ENCODE measurements at regions not wholly inside any gene's neighbourhood (a gene's known extent, or its start where the extent isn't known, plus 50 kb on each side); places are given as distances from the start of the nearest gene placed in this dataset.

- DNase-seq = peak; percentile 11 to 62
These were observed 1036.4 kb downstream of the PCDH18 start for GRCh38 chr4:136495851-136496250.

- DNase-seq = peak; percentile 72 to 75
These were observed 1037.2 kb downstream of the PCDH18 start for GRCh38 chr4:136495076-136495475.

GRCh38 chr4:136489101-136489500 lies 1043.2 kb downstream of the PCDH18 start:
- DNase-seq = no peak

DNA sequence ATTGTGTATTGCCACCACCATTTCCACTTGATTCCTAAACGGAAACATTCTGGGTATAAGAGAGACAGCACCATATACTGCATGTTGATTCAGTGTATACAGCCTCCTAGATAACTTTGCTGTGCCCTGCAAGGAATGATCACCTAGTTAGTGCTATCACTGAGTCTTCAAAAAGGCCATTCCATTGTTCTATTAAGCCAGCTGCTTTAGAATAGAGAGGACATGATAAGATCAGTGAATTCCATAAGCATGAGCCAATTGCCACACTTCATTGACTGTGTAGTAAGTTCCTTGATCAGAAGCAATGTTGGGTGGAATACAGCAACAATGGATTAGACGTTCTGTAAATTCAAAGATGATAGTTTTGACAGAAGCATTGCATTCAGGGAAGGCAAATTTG lies 1047.3 kb downstream of the PCDH18 start:
- no peak for DNase-seq

DNA sequence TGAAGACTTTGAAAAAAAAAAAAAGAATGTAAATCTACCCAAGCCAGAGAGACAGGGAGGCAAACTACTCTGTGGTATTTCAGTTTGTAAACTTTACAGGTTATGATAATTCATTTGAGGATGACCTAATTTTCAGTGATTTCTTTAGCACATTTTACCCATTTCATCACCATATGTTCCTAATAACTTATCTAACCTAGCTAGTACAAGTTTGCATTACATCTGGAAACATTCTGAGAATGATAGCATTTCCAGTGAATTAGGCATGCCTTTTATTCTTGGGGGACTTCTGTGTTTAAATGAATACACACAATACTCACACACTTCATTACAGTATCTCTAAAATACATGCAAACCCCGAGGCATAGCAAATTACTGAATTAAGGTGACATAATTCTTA lies 1055.5 kb downstream of the PCDH18 start:
- no peak for DNase-seq

DNA sequence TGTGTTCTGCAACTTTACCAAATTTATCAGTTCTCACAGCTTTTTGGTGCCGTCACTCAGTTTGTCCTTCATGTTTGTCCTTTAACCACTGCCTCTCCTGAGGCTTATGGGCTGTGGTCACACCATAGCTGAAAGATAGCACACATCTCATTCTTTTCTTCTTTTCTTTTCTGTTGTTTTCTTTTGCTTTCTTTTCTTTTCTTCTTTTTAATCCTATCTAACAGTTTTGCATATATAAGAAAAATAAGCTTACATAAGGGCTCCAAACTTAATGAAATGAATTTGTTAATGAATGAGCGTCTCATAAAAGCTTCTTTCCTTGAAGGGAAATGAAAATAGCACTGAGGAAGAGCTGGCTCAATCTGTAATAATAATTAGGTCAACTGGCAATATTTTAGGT lies 1061.2 kb downstream of the PCDH18 start:
- no peak for DNase-seq

DNA sequence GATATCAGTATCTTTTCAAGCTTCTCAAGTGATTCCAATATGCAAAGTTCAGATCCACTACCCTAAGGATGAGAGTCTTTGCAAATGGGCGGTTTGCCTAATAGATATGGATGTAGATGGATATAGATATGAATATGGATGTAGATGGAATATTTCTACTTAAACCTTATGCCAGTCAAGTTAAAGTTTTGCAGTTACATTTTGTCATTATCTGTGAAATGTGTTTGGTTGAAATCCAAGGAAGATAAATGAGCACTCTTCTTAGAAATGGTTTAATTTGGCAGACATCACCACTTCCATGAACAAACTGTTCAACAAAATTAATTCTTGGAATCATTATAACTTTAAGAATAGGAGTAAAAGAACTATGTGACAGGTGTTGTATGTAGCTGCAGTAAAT lies 1066.6 kb downstream of the PCDH18 start:
- DNase-seq = no peak

- DNase-seq = no peak
These were observed 1068.4 kb downstream of the PCDH18 start for GRCh38 chr4:136463941-136464340.

DNA sequence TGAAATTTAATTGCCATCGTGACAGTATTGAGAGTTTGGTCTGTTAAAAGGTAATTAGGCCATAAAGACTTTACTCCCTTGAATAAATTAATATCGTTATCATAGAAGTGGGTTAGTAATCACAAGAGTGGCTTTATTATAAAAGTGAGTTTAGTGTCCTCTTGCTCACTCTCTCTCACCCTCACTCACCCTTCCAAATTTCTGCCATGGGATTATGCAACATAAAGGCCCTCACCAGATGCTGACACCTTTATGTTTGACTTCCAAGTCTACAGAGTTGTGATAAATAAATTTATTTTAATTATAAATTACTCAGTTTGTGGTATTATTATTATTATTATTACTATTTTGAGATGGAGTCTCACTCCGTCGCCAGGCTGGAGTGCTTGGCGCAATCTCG lies 1070.8 kb downstream of the PCDH18 start:
- no peak for DNase-seq

- DNase-seq = no peak
These were observed 1074.0 kb downstream of the PCDH18 start for GRCh38 chr4:136458326-136458725.

- DNase-seq = no peak
These were observed 1074.7 kb downstream of the PCDH18 start for GRCh38 chr4:136457577-136457976.

GRCh38 chr4:136457004-136457403 lies 1075.3 kb downstream of the PCDH18 start:
- DNase-seq = no peak

DNA sequence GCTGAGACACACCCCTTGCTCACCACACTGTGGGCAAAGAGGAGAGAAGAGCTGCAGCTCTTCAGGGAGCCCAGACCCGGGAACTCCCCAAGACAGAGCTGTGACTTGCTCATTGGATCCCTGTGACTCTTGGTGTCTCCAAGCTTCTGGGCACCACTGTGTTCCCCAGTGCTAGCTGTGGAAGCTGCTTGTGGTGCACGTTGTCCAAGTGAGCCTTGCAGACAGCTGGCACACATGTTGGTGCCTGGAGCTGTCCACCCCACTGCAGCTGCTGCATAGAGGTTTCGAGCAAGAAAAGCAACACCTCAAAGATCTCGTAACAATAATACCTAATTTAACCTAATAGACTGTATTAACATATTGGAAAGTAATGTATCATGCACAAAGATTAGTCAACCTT lies 1089.3 kb downstream of the PCDH18 start:
- no peak for DNase-seq

DNA sequence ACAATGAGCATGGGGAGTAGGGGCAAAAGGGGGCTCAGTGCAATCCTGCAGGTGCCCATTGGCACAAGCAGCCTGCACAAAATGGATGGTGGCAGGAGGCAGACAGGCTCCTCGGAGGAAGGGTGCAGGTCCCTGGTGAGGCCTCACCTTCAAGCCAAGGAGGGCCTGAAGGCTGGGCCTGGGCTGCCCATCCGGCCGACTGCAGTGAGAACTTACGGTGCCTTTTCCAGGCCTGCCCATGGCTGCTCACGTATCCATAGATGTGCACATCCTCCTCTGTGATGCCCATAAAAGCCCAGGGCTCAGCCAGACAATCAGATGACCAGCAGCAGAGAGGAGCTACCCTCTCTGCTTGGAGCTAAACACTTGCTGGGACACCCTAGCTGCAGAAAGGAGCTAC lies 1089.8 kb downstream of the PCDH18 start:
- DNase-seq = no peak

DNA sequence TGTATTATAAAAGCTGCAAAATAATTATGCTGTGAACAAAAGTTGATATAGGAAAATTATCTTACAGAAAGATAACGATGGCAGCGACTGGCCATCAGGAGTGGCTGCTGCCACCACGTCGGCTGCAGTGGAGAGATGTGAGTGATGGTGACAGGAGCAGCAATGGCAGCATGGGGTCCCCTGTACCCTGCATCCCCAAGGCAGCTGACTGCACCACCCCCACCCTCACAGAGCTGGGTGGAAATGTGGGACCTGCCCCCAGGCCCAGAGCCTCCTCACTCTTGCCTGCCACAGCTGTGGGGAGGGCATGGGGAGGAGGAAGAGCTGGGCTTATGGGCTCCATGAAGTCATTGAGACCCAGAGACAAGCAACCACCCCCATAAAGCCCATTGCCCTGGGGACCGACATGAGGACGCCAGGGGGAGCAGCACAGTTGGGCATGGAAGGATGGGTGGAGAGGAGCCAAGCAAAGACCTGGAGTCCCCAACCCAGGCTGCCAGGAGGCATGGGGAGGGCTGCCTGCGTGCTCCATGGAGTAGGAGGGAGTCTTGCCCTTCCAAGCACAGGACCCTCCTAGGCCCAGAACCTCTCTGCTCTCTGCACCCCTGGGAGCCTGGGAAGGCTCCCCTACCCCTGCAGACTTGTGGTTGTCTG lies 1090.5 kb downstream of the PCDH18 start:
- no peak for DNase-seq

GRCh38 chr4:136438645-136439044 lies 1093.6 kb downstream of the PCDH18 start:
- DNase-seq = no peak

DNA sequence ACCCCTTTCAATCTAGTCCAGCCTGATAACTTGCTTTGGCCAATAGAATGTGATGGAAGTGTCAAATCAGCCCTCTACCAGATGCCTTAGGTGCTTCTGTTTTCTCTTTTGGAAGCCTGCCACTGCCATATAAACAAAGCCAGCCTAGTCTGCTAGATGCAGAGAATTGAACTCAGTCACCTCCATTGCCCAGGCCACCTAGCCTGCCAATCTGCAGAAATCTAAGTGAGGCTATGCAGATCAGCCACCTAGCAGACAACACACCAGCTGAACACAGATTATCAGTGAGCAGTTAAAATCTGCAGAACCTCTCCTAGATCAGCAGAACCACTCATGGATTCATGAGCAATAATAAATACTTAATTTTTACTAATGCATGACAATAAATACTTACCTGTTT lies 1108.2 kb downstream of the PCDH18 start:
- no peak for DNase-seq

GRCh38 chr4:136414981-136415380 lies 1117.3 kb downstream of the PCDH18 start:
- DNase-seq = no peak

DNA sequence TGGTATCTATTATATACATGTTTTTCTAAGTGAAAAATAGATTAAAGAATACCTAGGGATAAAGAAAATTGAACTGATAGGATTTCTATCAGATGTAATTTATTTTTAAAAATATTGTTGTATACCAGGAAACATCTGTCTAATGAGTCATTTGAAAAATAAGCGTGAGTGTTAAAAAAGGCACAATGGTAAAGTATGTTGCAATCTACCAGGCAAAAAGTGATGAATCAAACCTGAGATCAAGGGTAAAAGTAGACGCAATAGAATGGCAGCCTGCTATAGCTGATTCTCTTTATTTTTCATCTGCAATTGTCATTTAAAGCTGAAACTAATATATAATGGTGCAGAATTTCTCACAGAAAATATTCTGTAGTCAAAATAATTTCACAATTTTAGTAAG lies 1119.6 kb downstream of the PCDH18 start:
- DNase-seq = no peak

DNA sequence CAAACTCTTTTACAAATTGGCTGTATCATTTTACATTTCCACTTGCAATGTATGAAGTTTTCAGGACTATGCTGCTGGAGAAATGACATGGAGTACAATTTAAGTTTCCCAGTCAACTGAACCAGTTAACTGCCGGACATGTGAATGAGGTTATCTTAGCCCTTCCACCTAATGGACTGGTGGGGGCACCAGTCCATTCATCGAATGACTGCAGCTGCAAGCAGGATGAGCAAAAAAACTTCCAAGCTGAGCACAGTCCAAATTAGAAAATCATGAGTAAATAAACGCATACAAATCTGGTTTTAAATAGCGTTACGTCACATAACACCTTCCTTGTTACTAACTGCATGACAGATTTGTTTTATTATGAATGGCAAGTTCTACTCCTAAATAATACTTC lies 1131.5 kb downstream of the PCDH18 start:
- no peak for DNase-seq

DNA sequence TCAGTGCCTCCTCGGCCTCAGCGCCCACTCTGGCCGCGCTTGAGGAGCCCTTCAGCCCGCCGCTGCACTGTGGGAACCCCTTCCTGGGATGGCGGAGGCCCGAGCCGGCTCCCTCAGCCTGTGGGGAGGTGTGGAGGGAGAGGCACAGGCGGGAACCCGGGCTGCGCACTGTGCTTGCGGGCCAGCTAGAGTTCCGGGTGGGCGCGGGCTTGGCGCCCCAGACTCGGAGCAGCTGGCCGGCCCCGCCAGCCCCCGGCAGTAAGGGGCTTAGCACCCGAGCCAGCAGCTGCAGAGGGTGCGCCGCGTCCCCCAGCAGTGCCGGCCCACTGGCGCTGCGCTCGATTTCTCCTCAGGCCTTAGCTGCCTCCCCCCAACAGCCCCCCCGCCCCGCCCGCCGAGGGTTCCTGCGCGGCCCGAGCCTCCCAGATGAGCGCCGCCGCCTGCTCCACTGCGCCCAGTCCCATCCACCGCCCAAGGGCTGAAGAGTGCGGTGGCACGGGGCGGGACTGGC lies 1137.0 kb downstream of the PCDH18 start:
- peak in 1 of 2 experiments; percentile 55 for DNase-seq

DNA sequence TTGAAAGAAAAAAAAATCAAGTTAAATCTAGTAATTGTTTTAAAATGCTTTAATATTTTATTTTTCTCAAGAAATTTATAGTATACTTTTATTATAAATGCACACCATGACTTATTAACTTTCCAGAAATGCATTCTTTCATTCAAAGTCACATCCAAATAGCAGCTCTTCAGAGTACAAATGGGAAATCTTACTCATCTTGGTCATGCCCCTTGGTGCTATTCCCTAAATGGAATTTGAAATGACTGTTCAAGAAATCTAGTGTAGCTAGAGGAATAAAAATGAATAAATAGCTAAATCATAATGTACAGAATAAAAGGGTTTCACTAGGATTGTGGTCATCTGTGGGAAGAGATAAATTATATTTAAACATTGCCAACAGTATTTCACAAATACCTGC lies 1139.7 kb downstream of the PCDH18 start:
- no peak for DNase-seq

DNA sequence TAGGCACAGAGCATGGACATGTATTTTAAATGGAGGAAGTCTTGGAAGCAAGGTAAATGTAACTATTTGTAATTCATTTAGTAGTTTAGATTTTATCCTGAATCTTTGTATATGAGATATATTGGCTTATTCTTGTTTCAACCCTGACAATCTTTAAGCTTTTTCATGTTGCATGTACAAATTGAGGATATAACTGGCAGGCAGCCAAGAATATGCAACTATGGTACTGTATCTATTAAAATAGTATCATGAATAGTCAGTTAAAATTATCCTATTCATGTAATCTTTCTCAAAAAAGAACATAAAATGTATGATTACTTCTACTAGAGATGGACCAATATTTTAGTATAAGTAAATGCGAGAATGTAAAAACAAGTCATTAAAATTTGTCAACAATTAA lies 1141.5 kb downstream of the PCDH18 start:
- peak in 1 of 2 experiments; percentile 34 for DNase-seq

DNA sequence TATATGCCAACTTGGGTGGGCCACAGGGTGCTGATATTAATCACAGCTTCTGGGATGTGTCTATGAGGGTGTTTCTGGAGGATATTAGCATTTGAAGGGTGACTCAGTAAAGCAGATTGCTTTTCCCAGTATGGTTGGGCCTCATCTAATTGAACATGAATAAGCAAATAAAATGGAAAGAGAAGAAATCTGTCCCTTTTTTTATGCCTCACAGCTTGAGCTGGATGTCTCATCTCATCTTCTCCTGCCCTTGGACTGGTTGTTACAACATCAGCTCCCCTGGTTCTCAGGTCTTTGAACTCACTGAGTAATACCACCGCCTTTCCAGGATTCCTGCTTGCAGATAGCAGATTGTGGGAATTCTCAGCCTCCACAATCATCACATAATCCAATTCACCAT lies 1149.2 kb downstream of the PCDH18 start:
- DNase-seq = peak in 1 of 2 experiments; percentile 46

- DNase-seq = no peak
These were observed 1161.1 kb downstream of the PCDH18 start for GRCh38 chr4:136371231-136371630.
